Vagina (tissue), 2 donors: ENCODE measurements at regions not wholly inside any gene's neighbourhood (a gene's known extent, or its start where the extent isn't known, plus 50 kb on each side); places are given as distances from the start of the nearest gene placed in this dataset.

Experiments
- DNase-seq, 2 donors: peaks; one replicate each; pipeline ENCODE4 v3.0.0-alpha.2; 2017; ENCODE audit errors: extremely low spot score in 2 of 2
- H3K27ac ChIP-seq: fragments of 200-600 bp; sonication (generic); one replicate; pipeline ENCODE4 v1.5.1; 2019
- H3K27me3 ChIP-seq: fragments of 200-600 bp; sonication (generic); one replicate; pipeline ENCODE4 v1.5.1; 2019
- H3K36me3 ChIP-seq, 2 donors: fragments of 200-600 bp; sonication (generic); one replicate each; pipeline ENCODE4 v1.5.1; 2017 to 2019
- H3K4me1 ChIP-seq: fragments of 200-600 bp; sonication (generic); one replicate; pipeline ENCODE4 v1.5.1; 2019
- H3K4me3 ChIP-seq, 2 donors: fragments of 200-600 bp; sonication (generic); 1 replicate in 1 of 2; 2 replicates in 1 of 2; pipeline ENCODE4 v1.5.1; 2016 to 2019
- H3K9me3 ChIP-seq: fragments of 200-600 bp; sonication (generic); one replicate; pipeline ENCODE4 v1.5.1; 2019
- CTCF ChIP-seq, 3 experiments: fragments of 450-650 bp in 2 of 3; fragments of 200-600 bp in 1 of 3; sonication (generic) in 1 of 3; IDR thresholded peaks; one replicate each; pipeline ENCODE4 v1.5.1; 2017 to 2019; ENCODE audit warnings: antibody characterized with exemption in 3 of 3, mild to moderate bottlenecking in 2 of 3, moderate library complexity in 2 of 3
- POLR2A ChIP-seq, 2 donors: fragments of 450-650 bp; IDR thresholded peaks; one replicate each; pipeline ENCODE4 v1.6.1; 2017; ENCODE audit warnings: antibody characterized with exemption in 2 of 2, mild to moderate bottlenecking in 2 of 2, moderate library complexity in 2 of 2
- POLR2AphosphoS5 ChIP-seq, 2 donors: sonication (generic); formaldehyde crosslinking; IDR thresholded peaks; one replicate each; pipeline ENCODE4 v1.9.0; 2017; ENCODE audit warnings: antibody characterized with exemption in 2 of 2, mild to moderate bottlenecking in 2 of 2, low read depth in 1 of 2; ENCODE audit not compliant: insufficient read depth in 1 of 2
- intact Hi-C: fragments of 100-400 bp; cut with DNase I; formaldehyde crosslinking; loops from one replicate; pipeline ENCODE4 v1.15.1; 2023

GRCh38 chr13:57992416-57992815 is 360.9 kb downstream of the PCDH17 start:
- no peak for DNase-seq
- Histone ChIP-seq H3K27ac (no peak overlapping the region), H3K9me3 (no peaks in the 10 kb centered on the region), H3K36me3 (no peaks in the 10 kb centered on the region), H3K27me3 (no peaks in the 10 kb centered on the region), H3K4me1 (no peaks in the 10 kb centered on the region), H3K4me3 (no peak overlapping the region)
- intact Hi-C loops: no loop called here
- TF ChIP-seq POLR2AphosphoS5 (IDR thresholded peaks at IDR 0.05; ENCODE audit: insufficient read depth in 1 of 2, low read depth in 1 of 2): no peak

GRCh38 chr13:57996717-57997116 is 365.2 kb downstream of the PCDH17 start:
- no peak for DNase-seq
- TF ChIP-seq CTCF (IDR thresholded peaks at IDR 0.05): no peak
- TF ChIP-seq POLR2AphosphoS5 (IDR thresholded peaks at IDR 0.05; ENCODE audit: insufficient read depth in 1 of 2, low read depth in 1 of 2): no peak
- TF ChIP-seq POLR2A (IDR thresholded peaks at IDR 0.05): no peak
- intact Hi-C loops: no loop called here
- H3K9me3 ChIP-seq: no peaks in the 10 kb centered on the region
- H3K27me3 ChIP-seq: no peaks in the 10 kb centered on the region
- H3K4me3 ChIP-seq: no peak overlapping the region
- no peaks in the 10 kb centered on the region for H3K4me1 ChIP-seq
- no peaks in the 10 kb centered on the region for H3K36me3 ChIP-seq
- no peak overlapping the region for H3K27ac ChIP-seq

- H3K4me3 ChIP-seq: no peak overlapping the region
Measured at GRCh38 chr13:58004751-58005150, 373.2 kb downstream of the PCDH17 start.

DNA sequence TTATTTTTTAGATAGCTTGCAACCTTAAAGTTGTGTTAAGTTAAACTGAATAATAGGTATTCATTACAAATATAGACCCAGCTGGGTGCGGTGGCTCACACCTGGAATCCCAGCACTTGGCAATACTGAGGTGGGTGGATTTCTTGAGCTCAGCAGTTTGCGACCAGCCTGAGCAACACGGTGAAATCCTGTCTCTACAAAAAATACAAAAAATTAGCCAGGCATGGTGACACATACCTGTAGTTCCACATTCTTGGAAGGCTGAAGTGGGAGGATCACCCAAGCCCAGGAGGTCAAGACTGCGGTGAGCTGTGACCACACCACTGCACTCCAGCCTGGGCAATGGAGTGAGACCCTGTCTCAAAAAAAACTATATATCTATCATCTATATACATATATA is 386.5 kb downstream of the PCDH17 start:
- DNase-seq: no peak
- H3K4me3 ChIP-seq: no peak overlapping the region
- no peak for TF ChIP-seq CTCF (IDR thresholded peaks at IDR 0.05)
- no peak for TF ChIP-seq POLR2A (IDR thresholded peaks at IDR 0.05)
- no peak for TF ChIP-seq POLR2AphosphoS5 (IDR thresholded peaks at IDR 0.05; ENCODE audit: insufficient read depth in 1 of 2, low read depth in 1 of 2)
- H3K4me1 ChIP-seq: no peaks in the 10 kb centered on the region
- H3K9me3 ChIP-seq: no peaks in the 10 kb centered on the region
- no peaks in the 10 kb centered on the region for H3K27me3 ChIP-seq
- no peak overlapping the region for H3K27ac ChIP-seq
- intact Hi-C loops: no loop called here
- H3K36me3 ChIP-seq: no peaks in the 10 kb centered on the region

More at GRCh38 chr13:58004751-58005150, 373.2 kb downstream of the PCDH17 start:
- intact Hi-C loops: no loop called here
- DNase-seq: no peak
- no peak overlapping the region for H3K27ac ChIP-seq
- no peaks in the 10 kb centered on the region for H3K27me3 ChIP-seq
- H3K4me1 ChIP-seq: no peaks in the 10 kb centered on the region
- no peaks in the 10 kb centered on the region for H3K36me3 ChIP-seq
- no peaks in the 10 kb centered on the region for H3K9me3 ChIP-seq
- TF ChIP-seq POLR2A (IDR thresholded peaks at IDR 0.05) (no peak), POLR2AphosphoS5 (IDR thresholded peaks at IDR 0.05; ENCODE audit: insufficient read depth in 1 of 2, low read depth in 1 of 2) (no peak), CTCF (IDR thresholded peaks at IDR 0.05) (no peak)

DNA sequence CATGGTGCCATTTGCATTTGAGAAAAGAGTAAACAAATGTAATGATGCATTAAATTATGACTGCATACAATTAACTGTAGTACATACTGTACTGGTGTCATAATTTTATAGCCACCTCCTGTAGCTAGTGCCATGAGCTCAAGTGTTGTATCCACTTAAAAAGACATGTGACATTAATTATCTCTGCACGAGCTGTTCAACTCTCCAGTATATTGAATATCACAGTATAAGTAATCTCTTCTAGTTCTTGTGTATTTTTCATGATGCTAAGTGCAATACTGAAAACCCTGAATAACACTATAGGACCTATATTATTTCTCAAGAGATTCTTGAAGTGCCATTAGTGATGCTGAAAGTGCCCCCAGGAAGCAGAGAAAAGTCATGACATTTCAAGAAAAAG is 387.3 kb downstream of the PCDH17 start:
- no peak for DNase-seq
- TF ChIP-seq POLR2A (IDR thresholded peaks at IDR 0.05) (no peak), POLR2AphosphoS5 (IDR thresholded peaks at IDR 0.05; ENCODE audit: insufficient read depth in 1 of 2, low read depth in 1 of 2) (no peak), CTCF (IDR thresholded peaks at IDR 0.05) (no peak)
- intact Hi-C loops: no loop called here

DNA sequence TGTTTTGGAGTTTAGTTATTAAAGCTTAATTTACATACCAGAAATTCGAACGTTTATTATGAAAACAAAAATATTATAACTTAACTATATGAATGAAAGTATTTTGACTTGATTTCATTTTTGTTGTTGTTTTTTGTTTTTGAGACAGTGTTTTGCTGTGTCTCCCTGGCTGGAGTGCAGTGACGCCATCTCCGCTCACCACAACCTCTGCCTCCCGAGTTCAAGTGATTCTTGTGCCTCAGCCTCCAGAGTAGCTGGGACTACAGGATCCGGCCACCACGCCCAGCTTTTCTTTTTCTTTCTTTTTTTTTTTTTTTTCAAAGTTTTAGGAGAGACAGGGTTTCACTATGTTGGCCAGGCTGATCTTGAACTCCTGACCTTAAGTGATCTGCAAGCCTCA is 392.6 kb downstream of the PCDH17 start:
- no peak for DNase-seq

More for the DNA sequence above, 387.3 kb downstream of the PCDH17 start:
- Histone ChIP-seq H3K36me3 (no peaks in the 10 kb centered on the region), H3K27me3 (no peaks in the 10 kb centered on the region), H3K9me3 (no peaks in the 10 kb centered on the region), H3K27ac (no peak overlapping the region), H3K4me1 (no peaks in the 10 kb centered on the region), H3K4me3 (no peak overlapping the region)

More for the DNA sequence above, 392.6 kb downstream of the PCDH17 start:
- H3K4me1 ChIP-seq: no peaks in the 10 kb centered on the region
- intact Hi-C loops: no loop called here
- no peak overlapping the region for H3K27ac ChIP-seq
- H3K4me3 ChIP-seq: no peak overlapping the region
- no peaks in the 10 kb centered on the region for H3K27me3 ChIP-seq
- TF ChIP-seq CTCF (IDR thresholded peaks at IDR 0.05): no peak
- TF ChIP-seq POLR2A (IDR thresholded peaks at IDR 0.05): no peak
- TF ChIP-seq POLR2AphosphoS5 (IDR thresholded peaks at IDR 0.05; ENCODE audit: insufficient read depth in 1 of 2, low read depth in 1 of 2): no peak
- no peaks in the 10 kb centered on the region for H3K9me3 ChIP-seq
- H3K36me3 ChIP-seq: no peaks in the 10 kb centered on the region
